Tibial nerve (tissue), 4 donors: ENCODE measurements at regions not wholly inside any gene's neighbourhood (a gene's known extent, or its start where the extent isn't known, plus 50 kb on each side); places are given as distances from the start of the nearest gene placed in this dataset.

ENCODE experiments used
- DNase-seq, 2 donors: peaks; one replicate each; pipeline ENCODE4 v3.0.0-alpha.2; 2019; ENCODE audit warnings: low spot score in 2 of 2
- H3K27ac ChIP-seq, 4 donors: fragments of 200-600 bp; sonication (generic) in 3 of 4; one replicate each; pipeline ENCODE4 v1.5.1; 2017 to 2019; ENCODE audit warnings: mild to moderate bottlenecking in 1 of 4
- H3K27me3 ChIP-seq, 2 donors: fragments of 200-600 bp; sonication (generic) in 1 of 2; one replicate each; pipeline versions ENCODE4 v1.5.1 to v1.6.0; 2017 to 2019
- H3K36me3 ChIP-seq, 3 donors: fragments of 200-600 bp; sonication (generic); one replicate each; pipeline ENCODE4 v1.5.1; 2018 to 2019
- H3K4me1 ChIP-seq, 4 donors: fragments of 200-600 bp; sonication (generic) in 3 of 4; one replicate each; pipeline ENCODE4 v1.5.1; 2017 to 2019
- H3K4me3 ChIP-seq, 4 donors: fragments of 200-600 bp; sonication (generic) in 3 of 4; one replicate each; pipeline ENCODE4 v1.5.1; 2017 to 2019; ENCODE audit warnings: mild to moderate bottlenecking in 1 of 4, moderate library complexity in 1 of 4
- H3K9me3 ChIP-seq, 4 donors: fragments of 200-600 bp; sonication (generic) in 3 of 4; one replicate each; pipeline ENCODE4 v1.5.1; 2017 to 2019
- EP300 ChIP-seq, 2 donors: sonication (generic); formaldehyde crosslinking; IDR thresholded peaks; one replicate each; pipeline ENCODE4 v1.6.1; 2017; ENCODE audit warnings: antibody characterized with exemption in 2 of 2, mild to moderate bottlenecking in 1 of 2
- POLR2A ChIP-seq, 2 donors: fragments of 450-650 bp; IDR thresholded peaks; one replicate each; pipeline ENCODE4 v1.6.1; 2017; ENCODE audit warnings: antibody characterized with exemption in 2 of 2, mild to moderate bottlenecking in 2 of 2, moderate library complexity in 2 of 2
- WGBS, 2 donors: methylation state at CpG; one replicate each; pipeline ENCODE4 v1.1.5; 2018; 5-methylcytosine and 5-hydroxymethylcytosine counted together
- TF ChIP-seq, protein P1 (sequence below), 5 experiments: fragments of 200-600 bp in 3 of 5; fragments of 450-650 bp in 2 of 5; sonication (generic) in 3 of 5; IDR thresholded peaks; one replicate each; pipeline ENCODE4 v1.5.1; 2016 to 2019; ENCODE audit warnings: antibody characterized with exemption in 5 of 5, mild to moderate bottlenecking in 3 of 5, moderate library complexity in 2 of 5

GRCh38 chr5:107218457-107219193 is 452.1 kb downstream of the EFNA5 start:
- TF ChIP-seq, protein P1, sequence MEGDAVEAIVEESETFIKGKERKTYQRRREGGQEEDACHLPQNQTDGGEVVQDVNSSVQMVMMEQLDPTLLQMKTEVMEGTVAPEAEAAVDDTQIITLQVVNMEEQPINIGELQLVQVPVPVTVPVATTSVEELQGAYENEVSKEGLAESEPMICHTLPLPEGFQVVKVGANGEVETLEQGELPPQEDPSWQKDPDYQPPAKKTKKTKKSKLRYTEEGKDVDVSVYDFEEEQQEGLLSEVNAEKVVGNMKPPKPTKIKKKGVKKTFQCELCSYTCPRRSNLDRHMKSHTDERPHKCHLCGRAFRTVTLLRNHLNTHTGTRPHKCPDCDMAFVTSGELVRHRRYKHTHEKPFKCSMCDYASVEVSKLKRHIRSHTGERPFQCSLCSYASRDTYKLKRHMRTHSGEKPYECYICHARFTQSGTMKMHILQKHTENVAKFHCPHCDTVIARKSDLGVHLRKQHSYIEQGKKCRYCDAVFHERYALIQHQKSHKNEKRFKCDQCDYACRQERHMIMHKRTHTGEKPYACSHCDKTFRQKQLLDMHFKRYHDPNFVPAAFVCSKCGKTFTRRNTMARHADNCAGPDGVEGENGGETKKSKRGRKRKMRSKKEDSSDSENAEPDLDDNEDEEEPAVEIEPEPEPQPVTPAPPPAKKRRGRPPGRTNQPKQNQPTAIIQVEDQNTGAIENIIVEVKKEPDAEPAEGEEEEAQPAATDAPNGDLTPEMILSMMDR (IDR thresholded peaks at IDR 0.05) = no peak
- no peak for TF ChIP-seq EP300 (IDR thresholded peaks at IDR 0.05)
- no peak for TF ChIP-seq POLR2A (IDR thresholded peaks at IDR 0.05)
- DNase-seq = no peak

GRCh38 chr5:107217721-107218130 is 453.0 kb downstream of the EFNA5 start:
- Histone ChIP-seq H3K4me1 (no peaks in the 10 kb centered on the region), H3K4me3 (no peak overlapping the region), H3K27ac (no peak overlapping the region), H3K27me3 (no peaks in the 10 kb centered on the region), H3K36me3 (no peaks in the 10 kb centered on the region), H3K9me3 (no peaks in the 10 kb centered on the region)
- TF ChIP-seq EP300 (IDR thresholded peaks at IDR 0.05) = no peak
- no peak for TF ChIP-seq POLR2A (IDR thresholded peaks at IDR 0.05)
- TF ChIP-seq, protein P1 (IDR thresholded peaks at IDR 0.05) = no peak
- 68 to 90% methylated on average over 3 of the region's 3 CpGs for WGBS, 2 donors
- DNase-seq = no peak

More at GRCh38 chr5:107218457-107219193, 452.1 kb downstream of the EFNA5 start:
- H3K4me1 ChIP-seq = no peaks in the 10 kb centered on the region
- no peak overlapping the region for H3K27ac ChIP-seq
- H3K4me3 ChIP-seq = no peak overlapping the region
- H3K36me3 ChIP-seq = no peaks in the 10 kb centered on the region
- WGBS, 2 donors = 65 to 66% methylated on average over 1 of the region's 1 CpG
- H3K9me3 ChIP-seq = no peaks in the 10 kb centered on the region
- H3K27me3 ChIP-seq = no peaks in the 10 kb centered on the region

DNA sequence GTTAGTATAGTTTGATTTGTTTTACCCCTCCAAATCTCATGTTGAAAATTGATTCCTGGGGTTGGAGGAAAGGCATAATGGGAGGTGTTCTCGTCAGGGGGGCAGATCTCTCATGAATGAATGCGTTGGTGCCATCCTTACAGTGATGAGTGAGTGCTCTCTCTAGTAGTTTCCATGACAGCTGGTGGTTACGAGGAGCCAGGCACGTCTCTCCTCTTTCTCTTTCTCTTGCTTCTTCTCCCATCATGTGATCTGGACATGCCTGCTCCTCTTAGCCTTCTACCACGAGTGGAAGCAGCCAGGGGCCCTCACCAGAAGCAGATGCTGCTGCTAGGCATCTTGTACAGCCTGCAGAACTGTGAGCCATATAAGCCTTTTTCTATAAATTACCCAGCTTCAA is 454.1 kb downstream of the EFNA5 start:
- H3K27ac ChIP-seq = no peak overlapping the region
- no peaks in the 10 kb centered on the region for H3K4me1 ChIP-seq

DNA sequence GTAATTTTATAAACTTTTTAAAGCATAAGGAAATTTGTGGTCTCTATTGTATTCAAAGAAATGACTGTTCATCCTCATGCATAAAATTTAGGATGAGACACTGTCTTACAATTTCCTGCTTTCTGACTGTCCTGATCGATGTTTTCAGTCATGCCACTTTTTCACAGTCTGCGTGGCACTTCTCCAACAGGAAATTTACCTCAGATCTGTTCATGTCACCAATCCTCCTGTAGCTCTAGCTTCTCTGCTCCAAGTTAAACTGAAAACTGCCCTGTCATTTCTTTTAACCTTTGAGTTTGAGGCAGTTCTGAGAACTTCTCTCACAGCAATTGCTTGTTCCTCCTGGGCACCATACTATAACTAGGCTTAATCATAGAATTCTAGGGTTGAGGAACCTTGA is 455.1 kb downstream of the EFNA5 start:
- no peaks in the 10 kb centered on the region for H3K27me3 ChIP-seq
- 47 to 51% methylated on average over 2 of the region's 2 CpGs for WGBS, 2 donors
- DNase-seq = no peak
- TF ChIP-seq POLR2A (IDR thresholded peaks at IDR 0.05) (no peak), EP300 (IDR thresholded peaks at IDR 0.05) (no peak)
- TF ChIP-seq, protein P1 (IDR thresholded peaks at IDR 0.05) = no peak
- no peaks in the 10 kb centered on the region for H3K36me3 ChIP-seq
- H3K4me1 ChIP-seq = no peaks in the 10 kb centered on the region
- H3K9me3 ChIP-seq = no peaks in the 10 kb centered on the region
- no peak overlapping the region for H3K27ac ChIP-seq
- no peak overlapping the region for H3K4me3 ChIP-seq

More for the DNA sequence above, 454.1 kb downstream of the EFNA5 start:
- WGBS, 2 donors = 88 to 93% methylated on average over 5 of the region's 5 CpGs
- Histone ChIP-seq H3K27me3 (no peaks in the 10 kb centered on the region), H3K4me3 (no peak overlapping the region), H3K9me3 (no peaks in the 10 kb centered on the region), H3K36me3 (no peaks in the 10 kb centered on the region)
- DNase-seq = no peak
- TF ChIP-seq, protein P1 (IDR thresholded peaks at IDR 0.05) = no peak
- TF ChIP-seq POLR2A (IDR thresholded peaks at IDR 0.05) (no peak), EP300 (IDR thresholded peaks at IDR 0.05) (no peak)

DNA sequence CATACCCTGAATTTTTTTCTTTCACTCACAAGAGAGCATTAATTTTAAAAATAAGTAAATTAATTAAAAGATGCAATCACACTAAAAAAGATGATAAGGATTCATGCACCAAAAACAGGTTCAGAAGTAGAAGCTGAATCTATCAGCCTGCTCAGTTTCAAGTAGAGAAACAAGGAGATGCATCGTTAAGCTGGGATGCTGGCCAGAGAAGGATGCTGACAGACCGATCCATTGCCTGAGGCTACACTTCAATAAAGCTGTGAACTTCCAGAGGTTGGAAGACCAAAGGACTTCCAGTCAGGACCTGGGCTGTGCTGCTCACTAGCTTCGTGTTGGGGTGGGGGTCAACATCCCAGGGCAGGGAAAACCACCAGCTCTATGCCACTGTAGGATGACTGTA is 457.7 kb downstream of the EFNA5 start:
- no peak for TF ChIP-seq EP300 (IDR thresholded peaks at IDR 0.05)
- TF ChIP-seq, protein P1 (IDR thresholded peaks at IDR 0.05) = no peak
- Histone ChIP-seq H3K27ac (no peak overlapping the region), H3K27me3 (no peaks in the 10 kb centered on the region), H3K4me1 (no peaks in the 10 kb centered on the region), H3K4me3 (no peak overlapping the region), H3K36me3 (no peaks in the 10 kb centered on the region), H3K9me3 (no peaks in the 10 kb centered on the region)
- DNase-seq = no peak
- 47 to 52% methylated on average over 3 of the region's 3 CpGs for WGBS, 2 donors
